Transverse colon (tissue), 4 donors: ENCODE measurements at regions not wholly inside any gene's neighbourhood (a gene's known extent, or its start where the extent isn't known, plus 50 kb on each side); places are given as distances from the start of the nearest gene placed in this dataset.

ENCODE experiments used
- EP300 ChIP-seq: sonication (generic); formaldehyde crosslinking; IDR thresholded peaks from one replicate; pipeline ENCODE4 v1.6.1; 2017; ENCODE audit warnings: antibody characterized with exemption, low read depth
- POLR2AphosphoS5 ChIP-seq, 3 donors: sonication (generic); formaldehyde crosslinking; IDR thresholded peaks; one replicate each; pipeline ENCODE4 v1.6.1; 2016; ENCODE audit warnings: antibody characterized with exemption in 3 of 3
- TF ChIP-seq, protein P1 (sequence below), 5 experiments: fragments of 200-600 bp in 3 of 5; fragments of 450-650 bp in 2 of 5; sonication (generic) in 3 of 5; IDR thresholded peaks; 1 replicate in 2 of 5; 2 replicates in 3 of 5; pipeline ENCODE4 v1.5.1; 2016 to 2017; ENCODE audit warnings: antibody characterized with exemption in 5 of 5, inconsistent platforms in 3 of 5, mild to moderate bottlenecking in 2 of 5, moderate library complexity in 1 of 5

DNA sequence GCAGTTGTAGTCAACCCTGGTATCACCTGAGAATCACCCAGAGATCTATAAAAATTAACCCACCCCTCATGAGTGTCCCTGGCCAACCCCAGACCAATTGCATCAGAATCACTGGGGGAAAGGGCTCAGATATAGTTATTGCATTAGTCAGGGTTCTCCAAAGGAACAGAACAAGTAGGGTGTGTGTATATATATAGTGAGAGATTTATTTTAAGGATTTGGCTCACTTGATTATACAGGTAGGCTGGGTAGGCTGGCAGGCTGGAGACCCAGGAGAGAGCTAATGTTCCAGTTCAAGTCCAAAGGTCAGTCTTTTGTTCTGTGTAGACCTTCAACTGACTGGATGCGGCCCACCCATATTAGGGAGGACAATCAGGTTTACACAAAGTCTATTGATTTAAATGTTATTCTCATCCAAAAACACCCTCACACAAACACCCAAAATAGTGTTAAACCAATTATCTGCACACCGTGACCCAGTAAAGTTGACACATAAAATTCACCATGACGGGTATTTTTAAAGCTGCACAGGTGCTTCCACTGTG lies 372.9 kb upstream of the NFE2L3 start:
- TF ChIP-seq POLR2AphosphoS5 (IDR thresholded peaks at IDR 0.05) (no peak), EP300 (no peak)
- TF ChIP-seq, protein P1, sequence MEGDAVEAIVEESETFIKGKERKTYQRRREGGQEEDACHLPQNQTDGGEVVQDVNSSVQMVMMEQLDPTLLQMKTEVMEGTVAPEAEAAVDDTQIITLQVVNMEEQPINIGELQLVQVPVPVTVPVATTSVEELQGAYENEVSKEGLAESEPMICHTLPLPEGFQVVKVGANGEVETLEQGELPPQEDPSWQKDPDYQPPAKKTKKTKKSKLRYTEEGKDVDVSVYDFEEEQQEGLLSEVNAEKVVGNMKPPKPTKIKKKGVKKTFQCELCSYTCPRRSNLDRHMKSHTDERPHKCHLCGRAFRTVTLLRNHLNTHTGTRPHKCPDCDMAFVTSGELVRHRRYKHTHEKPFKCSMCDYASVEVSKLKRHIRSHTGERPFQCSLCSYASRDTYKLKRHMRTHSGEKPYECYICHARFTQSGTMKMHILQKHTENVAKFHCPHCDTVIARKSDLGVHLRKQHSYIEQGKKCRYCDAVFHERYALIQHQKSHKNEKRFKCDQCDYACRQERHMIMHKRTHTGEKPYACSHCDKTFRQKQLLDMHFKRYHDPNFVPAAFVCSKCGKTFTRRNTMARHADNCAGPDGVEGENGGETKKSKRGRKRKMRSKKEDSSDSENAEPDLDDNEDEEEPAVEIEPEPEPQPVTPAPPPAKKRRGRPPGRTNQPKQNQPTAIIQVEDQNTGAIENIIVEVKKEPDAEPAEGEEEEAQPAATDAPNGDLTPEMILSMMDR (IDR thresholded peaks at IDR 0.05) = no peak
